H9 (cell line): ENCODE measurements at regions not wholly inside any gene's neighbourhood (a gene's known extent, or its start where the extent isn't known, plus 50 kb on each side); places are given as distances from the start of the nearest gene placed in this dataset.

Experiments used
- DNase-seq: peaks from one replicate; pipeline ENCODE4 v3.0.0-alpha.2; 2017
- H2AFZ ChIP-seq: one replicate; pipeline ENCODE4 v1.6.1; 2013; ENCODE audit warnings: mild to moderate bottlenecking, low read length, control low read depth, moderate library complexity
- H2AK5ac ChIP-seq: 2 replicates; pipeline ENCODE4 v1.6.1; 2013; ENCODE audit warnings: low read length, control low read depth, mixed read lengths; ENCODE audit not compliant: insufficient read length
- H2BK120ac ChIP-seq: one replicate; pipeline ENCODE4 v1.6.1; 2013; ENCODE audit warnings: low read depth, mild to moderate bottlenecking, low read length, control low read depth, inconsistent platforms; ENCODE audit not compliant: poor library complexity, severe bottlenecking
- H2BK12ac ChIP-seq: 2 replicates; pipeline ENCODE4 v1.6.1; 2013; ENCODE audit warnings: low read length, control low read depth, mixed read lengths, low read depth; ENCODE audit not compliant: insufficient read length
- H2BK15ac ChIP-seq: 2 replicates; pipeline ENCODE4 v1.6.1; 2013; ENCODE audit warnings: low read depth, low read length, control low read depth
- H2BK20ac ChIP-seq: one replicate; pipeline ENCODE4 v1.6.1; 2013; ENCODE audit warnings: low read depth, mild to moderate bottlenecking, low read length, control low read depth, inconsistent platforms; ENCODE audit not compliant: poor library complexity, severe bottlenecking
- H2BK5ac ChIP-seq: 2 replicates; pipeline ENCODE4 v1.6.1; 2013; ENCODE audit warnings: low read length, control low read depth, mixed read lengths; ENCODE audit not compliant: insufficient read length
- H3K14ac ChIP-seq: 2 replicates; pipeline ENCODE4 v1.6.1; 2013; ENCODE audit warnings: low read length, control low read depth; ENCODE audit not compliant: insufficient read depth
- H3K18ac ChIP-seq: 2 replicates; pipeline ENCODE4 v1.6.1; 2013; ENCODE audit warnings: low read depth, mild to moderate bottlenecking, mixed read lengths, low read length, control low read depth; ENCODE audit not compliant: insufficient read length
- H3K23ac ChIP-seq: 2 replicates; pipeline ENCODE4 v1.6.1; 2013; ENCODE audit warnings: low read length, control low read depth, mixed read lengths, low read depth; ENCODE audit not compliant: insufficient read length
- H3K23me2 ChIP-seq: 2 replicates; pipeline ENCODE4 v1.6.1; 2013; ENCODE audit warnings: low read depth, mild to moderate bottlenecking, mixed read lengths, low read length, control low read depth; ENCODE audit not compliant: insufficient read length, poor library complexity, severe bottlenecking
- H3K27ac ChIP-seq: 2 replicates; pipeline ENCODE4 v1.5.1; 2013; ENCODE audit warnings: low read length, control low read depth, mixed read lengths, low read depth; ENCODE audit not compliant: insufficient read length
- H3K27me3 ChIP-seq: 2 replicates; pipeline ENCODE4 v1.6.1; 2013; ENCODE audit warnings: low read length, control low read depth, inconsistent platforms; ENCODE audit not compliant: insufficient read depth
- H3K4ac ChIP-seq: 2 replicates; pipeline ENCODE4 v1.6.1; 2013; ENCODE audit warnings: low read depth, mild to moderate bottlenecking, control low read depth, inconsistent platforms, low read length, moderate library complexity
- H3K4me1 ChIP-seq: 2 replicates; pipeline ENCODE4 v1.6.1; 2013; ENCODE audit warnings: low read length, control low read depth, inconsistent platforms; ENCODE audit not compliant: insufficient read depth
- H3K4me2 ChIP-seq: 2 replicates; pipeline ENCODE4 v1.6.1; 2013; ENCODE audit warnings: low read length, control low read depth, mixed read lengths; ENCODE audit not compliant: insufficient read length, insufficient read depth
- H3K56ac ChIP-seq: 2 replicates; pipeline ENCODE4 v1.6.1; 2013; ENCODE audit warnings: low read depth, mild to moderate bottlenecking, mixed read lengths, low read length, control low read depth; ENCODE audit not compliant: insufficient read length
- H3K79me1 ChIP-seq: 2 replicates; pipeline ENCODE4 v1.6.1; 2013; ENCODE audit warnings: low read depth, mild to moderate bottlenecking, moderate library complexity, low read length, control low read depth, inconsistent platforms; ENCODE audit not compliant: insufficient read depth, poor library complexity, severe bottlenecking
- H3K79me2 ChIP-seq: 2 replicates; pipeline ENCODE4 v1.6.1; 2013; ENCODE audit warnings: low read length, control low read depth, inconsistent platforms; ENCODE audit not compliant: insufficient read depth
- H3K9ac ChIP-seq: 2 replicates; pipeline ENCODE4 v1.6.1; 2013; ENCODE audit warnings: low read length, control low read depth, mixed read lengths; ENCODE audit not compliant: insufficient read length; ENCODE audit errors: extremely low read depth
- H3K9me3 ChIP-seq: one replicate; pipeline ENCODE4 v1.6.1; 2013; ENCODE audit warnings: low read depth, low read length, inconsistent platforms; ENCODE audit not compliant: control insufficient read depth
- H3T11ph ChIP-seq: one replicate; pipeline ENCODE4 v1.6.1; 2013; ENCODE audit warnings: mild to moderate bottlenecking, low read length, control low read depth, inconsistent platforms
- H4K20me1 ChIP-seq: one replicate; pipeline ENCODE4 v1.6.1; 2013; ENCODE audit not compliant: control insufficient read depth, insufficient read length, insufficient read depth
- H4K5ac ChIP-seq: 2 replicates; pipeline ENCODE4 v1.6.1; 2013; ENCODE audit warnings: low read depth, mild to moderate bottlenecking, mixed read lengths, low read length, control low read depth; ENCODE audit not compliant: insufficient read length
- H4K8ac ChIP-seq: replicated peaks from 2 replicates; pipeline ENCODE4 v1.6.1; 2013; ENCODE audit warnings: low read length, control low read depth, mixed read lengths, low read depth; ENCODE audit not compliant: insufficient read length
- H4K91ac ChIP-seq: 2 replicates; pipeline ENCODE4 v1.6.1; 2013; ENCODE audit warnings: low read depth, mild to moderate bottlenecking, moderate library complexity, mixed read lengths, low read length, control low read depth; ENCODE audit not compliant: insufficient read length
- H3K27ac Mint-ChIP-seq, 3 experiments: 2 replicates in 2 of 3; 3 replicates in 1 of 3; pipeline ENCODE4 v1.8.0; 2020 to 2021; ENCODE audit warnings: mixed read lengths in 3 of 3, mild to moderate bottlenecking in 1 of 3, moderate library complexity in 1 of 3
- H3K27me3 Mint-ChIP-seq: 2 replicates; pipeline ENCODE4 v1.8.0; 2021; ENCODE audit warnings: low read depth, mild to moderate bottlenecking, moderate library complexity, mixed read lengths
- H3K36me3 Mint-ChIP-seq, 3 experiments: 2 replicates in 2 of 3; 3 replicates in 1 of 3; pipeline ENCODE4 v1.8.0; 2020 to 2021; ENCODE audit warnings: low read depth in 3 of 3, mixed read lengths in 3 of 3; ENCODE audit not compliant: insufficient read depth in 1 of 3
- H3K4me1 Mint-ChIP-seq, 2 experiments: 2 replicates each; pipeline ENCODE4 v1.8.0; 2020; ENCODE audit warnings: mixed read lengths in 2 of 2
- H3K4me3 Mint-ChIP-seq, 2 experiments: 2 replicates in 1 of 2; 3 replicates in 1 of 2; pipeline ENCODE4 v1.8.0; 2020 to 2021; ENCODE audit warnings: mild to moderate bottlenecking in 2 of 2, mixed read lengths in 2 of 2, moderate library complexity in 1 of 2
- H3K9me3 Mint-ChIP-seq, 2 experiments: 2 replicates in 1 of 2; 3 replicates in 1 of 2; pipeline ENCODE4 v1.8.0; 2020; ENCODE audit warnings: mild to moderate bottlenecking in 2 of 2, mixed read lengths in 2 of 2, moderate library complexity in 1 of 2
- whole genome bisulfite sequencing: extraction: QIAGEN DNeasy Blood & Tissue Kit; methylation state at CpG from one replicate; pipeline ENCODE4 v1.1.7; 2013; ENCODE audit warnings: missing lambda C conversion rate, low lambda C conversion rate, mixed read lengths; ENCODE audit not compliant: insufficient read length; ENCODE audit errors: extremely low coverage; 5-methylcytosine and 5-hydroxymethylcytosine counted together
- TF ChIP-seq, protein P1 (sequence below): fragments of 200-600 bp; sonication (generic); conservative IDR thresholded peaks from 3 replicates; pipeline ENCODE4 v1.8.0; 2021; ENCODE audit warnings: antibody characterized with exemption, mild to moderate bottlenecking

DNA sequence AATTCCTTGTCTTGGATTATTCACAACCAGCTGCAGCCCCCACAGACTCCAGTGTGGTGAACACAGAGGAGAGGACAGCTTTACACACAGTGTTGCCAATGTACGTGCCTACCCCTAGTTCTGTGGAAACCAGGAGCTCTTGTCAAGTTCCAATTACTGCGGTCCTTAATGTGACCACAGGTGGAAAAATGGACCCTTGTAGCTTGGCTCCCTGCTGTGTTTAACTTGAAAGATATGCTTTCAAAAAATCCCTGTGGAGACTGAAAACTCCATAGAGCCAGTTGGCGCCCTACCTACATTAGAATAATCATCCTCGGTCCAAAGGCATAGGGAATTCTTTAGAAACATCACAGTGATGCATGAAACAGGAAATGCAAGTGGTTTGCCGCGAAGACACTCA, 118.3 kb upstream of the SLC22A23 start:
- H3K4me1 Mint-ChIP-seq = peaks cover 24 to 35% of the 10 kb centered on the region in 2 experiments
- Histone ChIP-seq H2AFZ (no peak overlapping the region), H3K56ac (no peak overlapping the region), H3K79me2 (no peaks in the 10 kb centered on the region), H2AK5ac (no peak overlapping the region), H3K23me2 (no peaks in the 10 kb centered on the region), H3K14ac (no peak overlapping the region), H3K79me1 (no peaks in the 10 kb centered on the region), H4K8ac (no peak overlapping the region), H3K27me3 (no peaks in the 10 kb centered on the region), H3T11ph (no peak overlapping the region), H2BK15ac (no peak overlapping the region), H2BK12ac (no peak overlapping the region), H3K27ac (no peak overlapping the region), H2BK120ac (no peak overlapping the region), H3K23ac (no peak overlapping the region), H4K91ac (no peak overlapping the region), H2BK20ac (no peak overlapping the region), H3K4me1 (no peaks in the 10 kb centered on the region), H4K20me1 (no peaks in the 10 kb centered on the region), H3K18ac (no peak overlapping the region), H3K4ac (no peak overlapping the region), H4K5ac (no peak overlapping the region), H2BK5ac (no peak overlapping the region), H3K9ac (no peak overlapping the region), H3K4me2 (no peak overlapping the region), H3K9me3 (no peaks in the 10 kb centered on the region)
- H3K27me3 Mint-ChIP-seq = peaks cover 3% of the 10 kb centered on the region
- TF ChIP-seq, protein P1, sequence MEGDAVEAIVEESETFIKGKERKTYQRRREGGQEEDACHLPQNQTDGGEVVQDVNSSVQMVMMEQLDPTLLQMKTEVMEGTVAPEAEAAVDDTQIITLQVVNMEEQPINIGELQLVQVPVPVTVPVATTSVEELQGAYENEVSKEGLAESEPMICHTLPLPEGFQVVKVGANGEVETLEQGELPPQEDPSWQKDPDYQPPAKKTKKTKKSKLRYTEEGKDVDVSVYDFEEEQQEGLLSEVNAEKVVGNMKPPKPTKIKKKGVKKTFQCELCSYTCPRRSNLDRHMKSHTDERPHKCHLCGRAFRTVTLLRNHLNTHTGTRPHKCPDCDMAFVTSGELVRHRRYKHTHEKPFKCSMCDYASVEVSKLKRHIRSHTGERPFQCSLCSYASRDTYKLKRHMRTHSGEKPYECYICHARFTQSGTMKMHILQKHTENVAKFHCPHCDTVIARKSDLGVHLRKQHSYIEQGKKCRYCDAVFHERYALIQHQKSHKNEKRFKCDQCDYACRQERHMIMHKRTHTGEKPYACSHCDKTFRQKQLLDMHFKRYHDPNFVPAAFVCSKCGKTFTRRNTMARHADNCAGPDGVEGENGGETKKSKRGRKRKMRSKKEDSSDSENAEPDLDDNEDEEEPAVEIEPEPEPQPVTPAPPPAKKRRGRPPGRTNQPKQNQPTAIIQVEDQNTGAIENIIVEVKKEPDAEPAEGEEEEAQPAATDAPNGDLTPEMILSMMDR = no peak
- no peak overlapping the region for H3K4me3 Mint-ChIP-seq
- H3K36me3 Mint-ChIP-seq = no peaks in the 10 kb centered on the region
- no peak for DNase-seq
- H3K9me3 Mint-ChIP-seq = no peaks in the 10 kb centered on the region
- no peak overlapping the region for H3K27ac Mint-ChIP-seq
- WGBS = no CpG with 5 or more reads among the region's 6 CpGs
